Tongue (tissue), 1 donor: ENCODE measurements at regions not wholly inside any gene's neighbourhood (a gene's known extent, or its start where the extent isn't known, plus 50 kb on each side); places are given as distances from the start of the nearest gene placed in this dataset.

ENCODE experiments used
- DNase-seq: peaks from one replicate; pipeline ENCODE4 v3.0.0-alpha.2; 2015

GRCh38 chr20:6831461-6831860, 64.0 kb downstream of the BMP2 start:
- no peak for DNase-seq

- DNase-seq: no peak
Measured at GRCh38 chr20:6832811-6833210, 65.3 kb downstream of the BMP2 start.

GRCh38 chr20:6835609-6836008, 68.1 kb downstream of the BMP2 start:
- DNase-seq: no peak

- no peak for DNase-seq
Measured at GRCh38 chr20:6836821-6837374, 69.4 kb downstream of the BMP2 start.

- no peak for DNase-seq
Measured at GRCh38 chr20:6837730-6838129, 70.2 kb downstream of the BMP2 start.

GRCh38 chr20:6838181-6838826, 70.8 kb downstream of the BMP2 start:
- no peak for DNase-seq

GRCh38 chr20:6841128-6841527, 73.6 kb downstream of the BMP2 start:
- no peak for DNase-seq

- no peak for DNase-seq
Measured at GRCh38 chr20:6845141-6845540, 77.7 kb downstream of the BMP2 start.

GRCh38 chr20:6848041-6848440, 80.6 kb downstream of the BMP2 start:
- no peak for DNase-seq

GRCh38 chr20:6848992-6849391, 81.5 kb downstream of the BMP2 start:
- no peak for DNase-seq

- no peak for DNase-seq
Measured at GRCh38 chr20:6851136-6851535, 83.7 kb downstream of the BMP2 start.

GRCh38 chr20:6852478-6852877, 85.0 kb downstream of the BMP2 start:
- no peak for DNase-seq

- DNase-seq: no peak
Measured at GRCh38 chr20:6855104-6855503, 87.6 kb downstream of the BMP2 start.

- DNase-seq: no peak
Measured at GRCh38 chr20:6855796-6856195, 88.3 kb downstream of the BMP2 start.

GRCh38 chr20:6857927-6858326, 90.4 kb downstream of the BMP2 start:
- no peak for DNase-seq

- DNase-seq: no peak
Measured at GRCh38 chr20:6863355-6863754, 95.9 kb downstream of the BMP2 start.

GRCh38 chr20:6863798-6864201, 96.3 kb downstream of the BMP2 start:
- DNase-seq: no peak

- DNase-seq: no peak
Measured at GRCh38 chr20:6864740-6865139, 97.3 kb downstream of the BMP2 start.

GRCh38 chr20:6866741-6867140, 99.3 kb downstream of the BMP2 start:
- DNase-seq: no peak

- DNase-seq: no peak
Measured at GRCh38 chr20:6868861-6869260, 101.4 kb downstream of the BMP2 start.

GRCh38 chr20:6870559-6870958, 103.1 kb downstream of the BMP2 start:
- DNase-seq: peak; percentile 5

GRCh38 chr20:6877633-6878032, 110.1 kb downstream of the BMP2 start:
- DNase-seq: no peak

- DNase-seq: peak; percentile 13
Measured at GRCh38 chr20:6882561-6883291, 115.2 kb downstream of the BMP2 start.

- DNase-seq: no peak
Measured at GRCh38 chr20:6884114-6884513, 116.6 kb downstream of the BMP2 start.
